Lower lobe of right lung (tissue), 2 donors: ENCODE measurements at regions not wholly inside any gene's neighbourhood (a gene's known extent, or its start where the extent isn't known, plus 50 kb on each side); places are given as distances from the start of the nearest gene placed in this dataset.

ENCODE experiments used
- ATAC-seq, 2 donors: fragments of 200-7000 bp; cut with Tn5 transposase; one replicate each; pipeline ENCODE4 v1.9.1; 2020 to 2022; ENCODE audit warnings: mild to moderate bottlenecking in 2 of 2, moderate library complexity in 2 of 2
- DNase-seq: peaks from one replicate; pipeline ENCODE4 v3.0.0-alpha.2; 2020
- H3K27ac ChIP-seq: fragments of 200-600 bp; one replicate; pipeline ENCODE4 v1.8.0; 2022
- H3K27me3 ChIP-seq: fragments of 200-600 bp; one replicate; pipeline ENCODE4 v1.8.0; 2022; ENCODE audit warnings: low read depth
- H3K36me3 ChIP-seq: fragments of 200-600 bp; one replicate; pipeline ENCODE4 v1.8.0; 2022; ENCODE audit warnings: mild to moderate bottlenecking
- H3K4me1 ChIP-seq: fragments of 200-600 bp; one replicate; pipeline ENCODE4 v1.8.0; 2022
- H3K4me3 ChIP-seq: fragments of 200-600 bp; one replicate; pipeline ENCODE4 v1.8.0; 2022; ENCODE audit warnings: mild to moderate bottlenecking
- H3K9me3 ChIP-seq: fragments of 200-600 bp; one replicate; pipeline ENCODE4 v1.8.0; 2022
- intact Hi-C: fragments of 100-400 bp; cut with DNase I; formaldehyde crosslinking; loops from one replicate; pipeline ENCODE4 v1.11.0; 2022
- TF ChIP-seq, protein P1 (sequence below): fragments of 200-600 bp; IDR thresholded peaks from one replicate; pipeline ENCODE4 v1.8.0; 2022; ENCODE audit warnings: antibody characterized with exemption, mild to moderate bottlenecking
- donor health status: DM: no; HTN: yes; CAD: no; lungs with severe emphysema.

DNA sequence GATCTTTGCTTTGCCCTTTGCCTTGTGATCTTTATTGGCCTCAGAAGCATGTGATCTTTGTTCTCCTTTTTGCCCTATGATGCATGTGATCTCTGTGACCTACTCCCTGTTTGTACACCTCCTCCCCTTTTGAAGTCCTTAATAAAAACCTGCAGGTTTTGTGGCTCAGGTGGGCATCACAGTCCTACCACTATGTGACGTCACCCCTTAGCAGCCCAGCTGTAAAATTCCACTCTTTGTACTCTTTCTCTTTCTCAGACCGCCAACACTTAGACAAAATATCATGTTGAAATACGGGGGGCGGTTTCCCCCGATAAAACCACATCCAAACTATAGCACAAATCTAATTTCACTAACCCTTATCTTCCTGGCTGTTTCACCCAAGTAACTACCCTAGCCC is 76.7 kb upstream of the RAPGEF4 start:
- no peaks in the 10 kb centered on the region for H3K27me3 ChIP-seq
- intact Hi-C loops, result no loop called here

DNA sequence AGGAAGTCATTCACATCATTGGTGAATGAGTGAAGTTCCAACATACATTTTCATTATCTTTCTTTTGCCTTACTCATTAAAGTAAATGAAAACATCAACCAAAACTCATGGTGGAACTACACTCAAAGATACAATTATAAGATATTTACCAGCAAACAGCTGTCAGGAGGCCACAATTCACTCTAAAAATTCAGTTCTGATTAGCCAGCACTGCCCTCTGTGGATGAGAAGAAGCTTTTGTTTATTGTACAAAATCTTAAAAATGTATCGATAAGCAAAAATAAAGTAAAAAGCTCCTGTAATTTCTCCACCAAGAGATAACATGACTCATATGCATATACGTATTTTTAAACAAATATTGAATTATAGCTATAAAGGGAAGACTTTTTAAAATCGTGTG is 73.5 kb upstream of the RAPGEF4 start:
- Histone ChIP-seq H3K4me1 (no peaks in the 10 kb centered on the region), H3K4me3 (no peak overlapping the region), H3K27me3 (no peaks in the 10 kb centered on the region), H3K27ac (no peak overlapping the region), H3K36me3 (no peaks in the 10 kb centered on the region), H3K9me3 (peaks cover 5% of the 10 kb centered on the region)
- ATAC-seq (no peak), DNase-seq (no peak)
- intact Hi-C loops, result no loop called here
- TF ChIP-seq, protein P1, sequence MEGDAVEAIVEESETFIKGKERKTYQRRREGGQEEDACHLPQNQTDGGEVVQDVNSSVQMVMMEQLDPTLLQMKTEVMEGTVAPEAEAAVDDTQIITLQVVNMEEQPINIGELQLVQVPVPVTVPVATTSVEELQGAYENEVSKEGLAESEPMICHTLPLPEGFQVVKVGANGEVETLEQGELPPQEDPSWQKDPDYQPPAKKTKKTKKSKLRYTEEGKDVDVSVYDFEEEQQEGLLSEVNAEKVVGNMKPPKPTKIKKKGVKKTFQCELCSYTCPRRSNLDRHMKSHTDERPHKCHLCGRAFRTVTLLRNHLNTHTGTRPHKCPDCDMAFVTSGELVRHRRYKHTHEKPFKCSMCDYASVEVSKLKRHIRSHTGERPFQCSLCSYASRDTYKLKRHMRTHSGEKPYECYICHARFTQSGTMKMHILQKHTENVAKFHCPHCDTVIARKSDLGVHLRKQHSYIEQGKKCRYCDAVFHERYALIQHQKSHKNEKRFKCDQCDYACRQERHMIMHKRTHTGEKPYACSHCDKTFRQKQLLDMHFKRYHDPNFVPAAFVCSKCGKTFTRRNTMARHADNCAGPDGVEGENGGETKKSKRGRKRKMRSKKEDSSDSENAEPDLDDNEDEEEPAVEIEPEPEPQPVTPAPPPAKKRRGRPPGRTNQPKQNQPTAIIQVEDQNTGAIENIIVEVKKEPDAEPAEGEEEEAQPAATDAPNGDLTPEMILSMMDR, result no peak

More for the DNA sequence above, 76.7 kb upstream of the RAPGEF4 start:
- TF ChIP-seq, protein P1, result no peak
- H3K4me3 ChIP-seq, result no peak overlapping the region
- peaks cover 5% of the 10 kb centered on the region for H3K9me3 ChIP-seq
- no peaks in the 10 kb centered on the region for H3K4me1 ChIP-seq
- ATAC-seq, result no peak
- no peak overlapping the region for H3K27ac ChIP-seq
- DNase-seq, result no peak
- no peaks in the 10 kb centered on the region for H3K36me3 ChIP-seq

DNA sequence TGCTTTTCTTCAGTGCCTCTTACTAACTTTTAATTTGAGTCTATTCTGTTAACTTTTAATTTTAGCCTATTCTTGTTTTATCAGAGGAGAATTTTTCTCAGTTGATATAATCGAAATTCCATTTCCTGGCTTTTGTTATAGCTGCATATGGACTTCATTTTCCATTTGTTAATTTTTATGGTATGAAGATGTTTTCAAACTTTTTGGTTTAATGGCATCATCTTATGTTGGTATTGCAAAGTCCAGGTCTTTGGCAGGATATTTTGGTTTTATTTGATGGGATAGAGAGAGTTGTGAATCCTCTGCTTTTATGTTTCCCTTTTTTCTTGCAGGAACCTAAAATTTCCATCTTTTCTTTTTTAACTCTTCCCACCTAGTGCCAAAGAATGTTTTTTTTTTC is 70.9 kb upstream of the RAPGEF4 start:
- ATAC-seq, result no peak
- intact Hi-C loops, result no loop called here
- Histone ChIP-seq H3K4me1 (no peaks in the 10 kb centered on the region), H3K36me3 (no peaks in the 10 kb centered on the region), H3K27me3 (no peaks in the 10 kb centered on the region), H3K4me3 (no peak overlapping the region), H3K9me3 (no peaks in the 10 kb centered on the region), H3K27ac (no peak overlapping the region)
- TF ChIP-seq, protein P1, result no peak
- DNase-seq, result no peak

DNA sequence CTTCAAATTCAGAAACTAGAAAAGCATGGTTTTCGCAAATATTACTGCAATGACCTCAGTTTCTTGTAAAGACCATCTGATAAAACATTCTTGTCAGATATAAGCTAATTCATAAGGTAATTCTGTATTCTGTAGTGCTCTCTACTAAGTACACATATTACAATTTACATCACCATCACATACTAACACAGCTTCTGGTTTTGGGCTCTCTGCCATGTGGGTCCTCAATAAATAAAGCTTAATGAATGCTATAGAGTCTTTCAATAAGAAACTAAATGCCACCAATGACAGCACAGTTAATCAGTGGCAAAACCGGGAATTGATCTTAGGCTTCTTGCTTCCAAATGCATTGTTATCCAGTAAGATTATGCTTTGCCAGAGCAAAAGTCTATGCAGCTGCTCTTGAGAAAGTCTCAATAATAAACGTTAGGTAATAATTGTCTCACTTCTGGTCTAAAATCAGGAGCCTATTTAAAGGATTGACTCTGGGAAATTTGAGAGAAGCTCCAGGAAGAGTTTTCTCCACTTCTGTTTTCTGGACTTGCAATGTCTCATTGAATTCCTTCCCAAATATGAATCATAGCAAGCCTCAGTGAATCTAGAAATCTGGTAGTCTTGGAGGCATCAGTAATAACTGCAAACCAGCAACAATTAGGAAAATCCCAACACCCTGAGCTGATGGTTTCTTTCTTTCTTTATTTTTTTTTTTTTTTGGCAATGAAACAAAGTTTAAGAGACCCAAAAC is 67.9 kb upstream of the RAPGEF4 start:
- Histone ChIP-seq H3K27ac (no peak overlapping the region), H3K4me1 (no peaks in the 10 kb centered on the region), H3K9me3 (no peaks in the 10 kb centered on the region), H3K36me3 (no peaks in the 10 kb centered on the region), H3K4me3 (no peak overlapping the region), H3K27me3 (no peaks in the 10 kb centered on the region)
- TF ChIP-seq, protein P1, result no peak
- ATAC-seq (no peak), DNase-seq (no peak)
- intact Hi-C loops, result no loop called here

DNA sequence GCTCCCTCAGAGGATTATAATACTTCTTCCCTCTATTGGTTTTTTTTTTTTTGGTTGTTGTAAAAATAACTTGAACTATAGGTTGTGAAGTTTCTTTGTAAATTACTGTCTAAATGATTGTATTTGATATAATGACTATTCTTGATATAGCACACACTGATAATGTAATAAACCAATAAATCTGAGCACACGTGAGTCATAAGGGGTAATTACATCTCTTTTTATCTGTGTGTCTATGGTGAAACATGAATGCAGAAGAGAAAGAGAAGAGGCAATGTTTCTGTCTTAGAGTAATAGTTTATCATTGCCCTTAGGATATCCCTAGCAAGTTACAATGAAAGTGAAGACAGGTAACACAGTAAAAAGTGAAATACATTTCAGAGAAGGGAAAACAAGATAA is 64.1 kb upstream of the RAPGEF4 start:
- TF ChIP-seq, protein P1, result no peak
- Histone ChIP-seq H3K27ac (no peak overlapping the region), H3K27me3 (no peaks in the 10 kb centered on the region), H3K36me3 (no peaks in the 10 kb centered on the region), H3K4me3 (no peak overlapping the region), H3K9me3 (no peaks in the 10 kb centered on the region), H3K4me1 (no peaks in the 10 kb centered on the region)
- intact Hi-C loops, result no loop called here
- ATAC-seq (no peak), DNase-seq (no peak)
